GM03348 (cell line): ENCODE measurements at regions not wholly inside any gene's neighbourhood (a gene's known extent, or its start where the extent isn't known, plus 50 kb on each side); places are given as distances from the start of the nearest gene placed in this dataset.
"Not testable (repeated sequence)": the region's sequence is repeated elsewhere in the genome, so short reads cannot be mapped to it uniquely, and the experiment has no call there.

Experiments used
- DNase-seq: peaks from one replicate; pipeline ENCODE4 v3.0.0; 2012; ENCODE audit warnings: low spot score

- DNase-seq, result not testable (repeated sequence)
These were observed 103.6 kb upstream of the NUDT6 start for GRCh38 chr4:123026015-123026414.

- no peak for DNase-seq
These were observed 109.3 kb upstream of the NUDT6 start for GRCh38 chr4:123031664-123032063.

GRCh38 chr4:123034023-123034422, 111.6 kb upstream of the NUDT6 start:
- DNase-seq, result no peak

- no peak for DNase-seq
These were observed 112.8 kb upstream of the NUDT6 start for GRCh38 chr4:123035239-123035638.

- peak; percentile 37 for DNase-seq
These were observed 115.4 kb upstream of the NUDT6 start for GRCh38 chr4:123037804-123038203.

- DNase-seq, result no peak
These were observed 119.7 kb upstream of the NUDT6 start for GRCh38 chr4:123042095-123042494.

- DNase-seq, result no peak
These were observed 120.6 kb upstream of the NUDT6 start for GRCh38 chr4:123043013-123043412.

- no peak for DNase-seq
These were observed 121.5 kb upstream of the NUDT6 start for GRCh38 chr4:123043793-123044425.

GRCh38 chr4:123046096-123046495, 123.7 kb upstream of the NUDT6 start:
- no peak for DNase-seq

- no peak for DNase-seq
These were observed 127.6 kb upstream of the NUDT6 start for GRCh38 chr4:123050018-123050417.

GRCh38 chr4:123052007-123052406, 129.6 kb upstream of the NUDT6 start:
- no peak for DNase-seq

- peak; percentile 29 for DNase-seq
These were observed 133.5 kb upstream of the NUDT6 start for GRCh38 chr4:123055943-123056342.

GRCh38 chr4:123060039-123060770, 137.8 kb upstream of the NUDT6 start:
- no peak for DNase-seq

- DNase-seq, result no peak
These were observed 142.0 kb upstream of the NUDT6 start for GRCh38 chr4:123064390-123064789.

GRCh38 chr4:123068081-123068480, 145.7 kb upstream of the NUDT6 start:
- DNase-seq, result peak; percentile 11

- DNase-seq, result no peak
These were observed 149.7 kb upstream of the NUDT6 start for GRCh38 chr4:123072060-123072459.

- DNase-seq, result no peak
These were observed 151.3 kb upstream of the NUDT6 start for GRCh38 chr4:123073650-123074049.

- DNase-seq, result no peak
These were observed 154.9 kb upstream of the NUDT6 start for GRCh38 chr4:123077330-123077729.

GRCh38 chr4:123081971-123082370, 159.6 kb upstream of the NUDT6 start:
- no peak for DNase-seq

GRCh38 chr4:123083646-123084045, 161.2 kb upstream of the NUDT6 start:
- no peak for DNase-seq

GRCh38 chr4:123088501-123088900, 166.1 kb upstream of the NUDT6 start:
- DNase-seq, result no peak

- DNase-seq, result no peak
These were observed 168.5 kb upstream of the NUDT6 start for GRCh38 chr4:123090886-123091285.

- DNase-seq, result no peak
These were observed 170.2 kb upstream of the NUDT6 start for GRCh38 chr4:123092586-123092985.

- no peak for DNase-seq
These were observed 170.8 kb upstream of the NUDT6 start for GRCh38 chr4:123093236-123093635.
